ENCODE measurements at regions not wholly inside any gene's neighbourhood (a gene's known extent, or its start where the extent isn't known, plus 50 kb on each side); places are given as distances from the start of the nearest gene placed in this dataset.
A peak's percentile ranks its signal among the peaks of the same experiment; 100 is the strongest.

DNA sequence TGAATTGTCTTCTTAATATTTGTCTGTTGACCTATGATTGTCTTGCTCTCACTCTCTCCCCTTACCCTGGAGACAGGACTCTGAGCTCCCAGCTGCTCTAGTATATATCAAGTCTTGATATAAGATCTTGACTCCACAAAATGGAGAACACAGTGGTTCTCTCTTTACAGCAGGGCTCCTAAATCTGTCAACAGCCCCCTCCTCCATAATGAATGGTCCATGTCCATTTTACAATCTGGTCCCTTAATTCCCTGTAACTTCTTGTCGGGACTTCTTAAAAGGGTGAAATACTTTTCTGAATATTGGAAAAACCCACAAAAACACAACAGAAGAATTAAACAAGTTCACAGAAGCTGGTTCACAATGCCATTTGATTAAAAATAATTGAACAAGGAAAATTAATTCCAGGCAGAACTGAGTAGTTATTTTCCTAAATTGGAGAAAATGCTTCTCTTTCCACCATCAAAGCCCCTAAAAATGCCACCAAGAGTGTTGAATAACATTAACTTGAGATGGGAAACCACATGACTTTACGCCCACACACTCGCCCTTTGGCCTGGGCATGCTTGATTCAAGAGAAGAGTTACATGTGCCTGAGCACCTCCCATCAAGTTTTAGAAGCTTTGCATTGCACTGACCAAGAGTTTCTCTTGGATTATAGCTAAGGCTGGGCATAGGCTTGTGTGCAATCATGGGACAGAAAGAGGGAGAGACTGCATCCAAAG, 109.8 kb downstream of the TOMM20 start:
- no peak overlapping the region for H3K9ac ChIP-seq
- H3K4me1 ChIP-seq (ENCODE audit: control insufficient read depth in 1 of 2, insufficient read depth in 2 of 2, low read depth in 1 of 2, low read length in 1 of 2), result no peaks in the 10 kb centered on the region; a peak in 1 of 4 replicates
- no peak overlapping the region for H2AFZ ChIP-seq (ENCODE audit: low read depth)
- H3F3A ChIP-seq (replicated peaks; ENCODE audit: insufficient read depth), result peaks cover 8% of the 10 kb centered on the region
- H3K36me3 ChIP-seq (replicated peaks in 1 of 2; ENCODE audit: control insufficient read depth in 1 of 2, insufficient read depth in 2 of 2, low read length in 1 of 2), result peaks cover 0 to 3% of the 10 kb centered on the region in 2 experiments
- H3K9me2 ChIP-seq, result no peaks in the 10 kb centered on the region
- H3K79me2 ChIP-seq (ENCODE audit: insufficient read depth), result no peaks in the 10 kb centered on the region
- no peaks in the 10 kb centered on the region for H4K20me1 ChIP-seq (ENCODE audit: insufficient read depth)
- no peaks in the 10 kb centered on the region for H3K27me3 ChIP-seq (ENCODE audit: insufficient read depth)
- H3K27ac ChIP-seq (ENCODE audit: low read depth in 2 of 2, low read length in 1 of 2), result peak overlapping the region in 1 of 2 experiments; percentile 66; a peak in 2 of 4 replicates
- POLR2A ChIA-PET, result interaction anchor here (0.8 kb wide), 1 partner anchor 112 kb away, joined by 3 read pairs; no protein-coding TSS in a partner anchor
- H3K4me3 ChIP-seq (ENCODE audit: low read depth in 2 of 2, low read length in 1 of 2), result no peak overlapping the region
- CTCF ChIA-PET, result interaction anchor here (1.0 to 1.5 kb wide), 2 partner anchors 42 to 65 kb away, joined by 3 to 7 read pairs; no protein-coding TSS in a partner anchor
- no peak for DNase-seq
- WGBS (ENCODE audit: low lambda C conversion rate), result 99% methylated on average over 3 of the region's 3 CpGs
- H3K4me2 ChIP-seq, result no peak overlapping the region
- no peaks in the 10 kb centered on the region for H3K9me3 ChIP-seq
- TF ChIP-seq TCF12 (IDR thresholded peaks at IDR 0.05) (no peak), GABPA (IDR thresholded peaks at IDR 0.05; ENCODE audit: low read depth) (no peak), MXI1 (IDR thresholded peaks at IDR 0.05; ENCODE audit: low read depth, low read length) (no peak), ZBTB33 (IDR thresholded peaks at IDR 0.05; ENCODE audit: borderline replicate concordance, low read depth) (no peak), USF2 (IDR thresholded peaks at IDR 0.05; ENCODE audit: borderline replicate concordance, low read depth, low read length) (no peak), POLR2AphosphoS5 (IDR thresholded peaks at IDR 0.05; ENCODE audit: low read depth, low read length) (no peak), RXRA (IDR thresholded peaks at IDR 0.05; ENCODE audit: borderline replicate concordance, low read depth) (no peak), NRF1 (IDR thresholded peaks at IDR 0.05; ENCODE audit: low read depth, low read length) (no peak), SMC3 (IDR thresholded peaks at IDR 0.05; ENCODE audit: low read depth, low read length) (no peak), IRF3 (IDR thresholded peaks at IDR 0.05; ENCODE audit: low read depth, low read length) (no peak), GATA2 (CRISPR knock-in tag; IDR thresholded peaks at IDR 0.05) (no peak), RAD21 (IDR thresholded peaks at IDR 0.05; ENCODE audit: low read length) (no peak), RFX5 (IDR thresholded peaks at IDR 0.05; ENCODE audit: low read length) (no peak), JUND (IDR thresholded peaks at IDR 0.05) (no peak), CHD2 (IDR thresholded peaks at IDR 0.05; ENCODE audit: low read length, partially characterized antibody) (no peak), TAF1 (IDR thresholded peaks at IDR 0.05; ENCODE audit: borderline replicate concordance, low read depth, low read length) (no peak)
- TF ChIP-seq, protein P1, sequence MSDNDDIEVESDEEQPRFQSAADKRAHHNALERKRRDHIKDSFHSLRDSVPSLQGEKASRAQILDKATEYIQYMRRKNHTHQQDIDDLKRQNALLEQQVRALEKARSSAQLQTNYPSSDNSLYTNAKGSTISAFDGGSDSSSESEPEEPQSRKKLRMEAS (IDR thresholded peaks at IDR 0.05; ENCODE audit: low read depth), result no peak
- TF ChIP-seq, protein P2, sequence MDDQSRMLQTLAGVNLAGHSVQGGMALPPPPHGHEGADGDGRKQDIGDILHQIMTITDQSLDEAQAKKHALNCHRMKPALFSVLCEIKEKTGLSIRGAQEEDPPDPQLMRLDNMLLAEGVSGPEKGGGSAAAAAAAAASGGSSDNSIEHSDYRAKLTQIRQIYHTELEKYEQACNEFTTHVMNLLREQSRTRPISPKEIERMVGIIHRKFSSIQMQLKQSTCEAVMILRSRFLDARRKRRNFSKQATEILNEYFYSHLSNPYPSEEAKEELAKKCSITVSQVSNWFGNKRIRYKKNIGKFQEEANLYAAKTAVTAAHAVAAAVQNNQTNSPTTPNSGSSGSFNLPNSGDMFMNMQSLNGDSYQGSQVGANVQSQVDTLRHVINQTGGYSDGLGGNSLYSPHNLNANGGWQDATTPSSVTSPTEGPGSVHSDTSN (IDR thresholded peaks at IDR 0.05), result no peak

All from SK-N-SH (cell line).